ENCODE measurements at regions not wholly inside any gene's neighbourhood (a gene's known extent, or its start where the extent isn't known, plus 50 kb on each side); places are given as distances from the start of the nearest gene placed in this dataset.

GRCh38 chr6:126091466-126091865 is 105.1 kb downstream of the TRMT11 start:
- no peak for DNase-seq (ENCODE audit: low spot score)

- no peak for DNase-seq (ENCODE audit: low spot score)
These were observed 106.8 kb downstream of the TRMT11 start for GRCh38 chr6:126093108-126093507.

- DNase-seq (ENCODE audit: low spot score): no peak
These were observed 108.1 kb downstream of the TRMT11 start for GRCh38 chr6:126094411-126094810.

GRCh38 chr6:126100386-126100785 is 114.0 kb downstream of the TRMT11 start:
- DNase-seq (ENCODE audit: low spot score): no peak

- DNase-seq (ENCODE audit: low spot score): no peak
These were observed 116.0 kb downstream of the TRMT11 start for GRCh38 chr6:126102358-126102757.

GRCh38 chr6:126103993-126104392 is 117.7 kb downstream of the TRMT11 start:
- no peak for DNase-seq (ENCODE audit: low spot score)

- no peak for DNase-seq (ENCODE audit: low spot score)
These were observed 121.3 kb downstream of the TRMT11 start for GRCh38 chr6:126107475-126108166.

GRCh38 chr6:126110512-126111270 is 124.4 kb downstream of the TRMT11 start:
- DNase-seq (ENCODE audit: low spot score): no peak

GRCh38 chr6:126111327-126111726 is 125.0 kb downstream of the TRMT11 start:
- no peak for DNase-seq (ENCODE audit: low spot score)

- DNase-seq (ENCODE audit: low spot score): no peak
These were observed 125.9 kb downstream of the TRMT11 start for GRCh38 chr6:126112171-126112632.

- no peak for DNase-seq (ENCODE audit: low spot score)
These were observed 126.9 kb downstream of the TRMT11 start for GRCh38 chr6:126113261-126113660.

- DNase-seq (ENCODE audit: low spot score): no peak
These were observed 130.9 kb downstream of the TRMT11 start for GRCh38 chr6:126117251-126117650.

- DNase-seq (ENCODE audit: low spot score): peak; percentile 37
These were observed 131.9 kb downstream of the TRMT11 start for GRCh38 chr6:126118058-126118755.

GRCh38 chr6:126118936-126119335 is 132.6 kb downstream of the TRMT11 start:
- no peak for DNase-seq (ENCODE audit: low spot score)

GRCh38 chr6:126123226-126123625 is 136.9 kb downstream of the TRMT11 start:
- peak; percentile 52 for DNase-seq (ENCODE audit: low spot score)

GRCh38 chr6:126127659-126128058 is 141.3 kb downstream of the TRMT11 start:
- peak; percentile 12 for DNase-seq (ENCODE audit: low spot score)

- no peak for DNase-seq (ENCODE audit: low spot score)
These were observed 144.9 kb downstream of the TRMT11 start for GRCh38 chr6:126131246-126131645.

- no peak for DNase-seq (ENCODE audit: low spot score)
These were observed 147.6 kb downstream of the TRMT11 start for GRCh38 chr6:126133984-126134383.

GRCh38 chr6:126134491-126134890 is 148.2 kb downstream of the TRMT11 start:
- DNase-seq (ENCODE audit: low spot score): no peak

- no peak for DNase-seq (ENCODE audit: low spot score)
These were observed 153.7 kb downstream of the TRMT11 start for GRCh38 chr6:126140015-126140414.

GRCh38 chr6:126143761-126144251 is 157.5 kb downstream of the TRMT11 start:
- no peak for DNase-seq (ENCODE audit: low spot score)

- no peak for DNase-seq (ENCODE audit: low spot score)
These were observed 159.0 kb downstream of the TRMT11 start for GRCh38 chr6:126145351-126145750.
